IPS-18a (cell line): ENCODE measurements at regions not wholly inside any gene's neighbourhood (a gene's known extent, or its start where the extent isn't known, plus 50 kb on each side); places are given as distances from the start of the nearest gene placed in this dataset.

ENCODE experiments used
- H3K27ac ChIP-seq: one replicate; pipeline ENCODE4 v1.5.1; 2013; ENCODE audit warnings: low read length
- H3K27me3 ChIP-seq: one replicate; pipeline ENCODE4 v1.6.1; 2013; ENCODE audit warnings: mild to moderate bottlenecking, low read length; ENCODE audit not compliant: control insufficient read depth, insufficient read depth
- H3K36me3 ChIP-seq: one replicate; pipeline ENCODE4 v1.6.1; 2013; ENCODE audit warnings: low read depth, low read length; ENCODE audit not compliant: control insufficient read depth
- H3K4me1 ChIP-seq: one replicate; pipeline ENCODE4 v1.6.1; 2013; ENCODE audit warnings: low read depth, low read length; ENCODE audit not compliant: control insufficient read depth
- H3K4me3 ChIP-seq: one replicate; pipeline ENCODE4 v1.5.1; 2013; ENCODE audit warnings: low read length
- H3K9ac ChIP-seq: one replicate; pipeline ENCODE4 v1.6.1; 2013; ENCODE audit warnings: mild to moderate bottlenecking, low read length, moderate library complexity
- H3K9me3 ChIP-seq: one replicate; pipeline ENCODE4 v1.6.1; 2013; ENCODE audit warnings: low read depth, low read length; ENCODE audit not compliant: control insufficient read depth

DNA sequence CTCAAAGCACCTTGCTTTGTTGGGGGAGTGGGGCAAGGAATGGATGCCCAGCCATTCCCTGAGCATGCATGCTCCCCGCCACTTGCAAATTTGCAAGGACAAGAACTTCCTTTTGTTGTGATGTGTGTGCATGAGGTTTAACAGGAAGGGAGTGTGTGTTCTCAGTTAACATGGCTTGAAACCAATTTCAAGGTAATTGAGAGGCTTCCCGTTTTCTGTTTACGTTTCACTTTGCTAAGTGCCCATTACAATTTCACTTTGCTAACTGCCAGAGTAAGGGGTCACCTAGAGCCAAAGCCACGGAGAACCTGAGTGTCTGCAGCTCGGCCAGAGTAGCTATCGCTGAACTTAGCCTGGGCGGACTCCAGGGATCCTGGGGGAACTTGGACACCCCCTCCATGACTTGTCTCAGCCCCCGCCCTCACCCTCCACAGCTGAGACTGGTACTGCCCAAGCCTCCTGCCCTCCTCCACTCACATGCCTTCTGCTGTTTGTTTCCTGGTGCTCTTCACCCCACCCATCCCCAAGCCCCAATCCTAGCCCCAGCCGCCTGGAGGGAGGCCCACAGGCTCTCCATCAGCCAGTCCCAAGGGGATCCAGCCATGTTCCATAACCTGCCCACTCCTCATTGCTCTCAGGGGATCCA, 53.6 kb upstream of the LAPTM4A start:
- H3K4me1 ChIP-seq: no peaks in the 10 kb centered on the region
- H3K27ac ChIP-seq: no peak overlapping the region
- H3K4me3 ChIP-seq: no peak overlapping the region
- no peak overlapping the region for H3K9ac ChIP-seq
- no peaks in the 10 kb centered on the region for H3K36me3 ChIP-seq
- H3K27me3 ChIP-seq: peaks cover 16% of the 10 kb centered on the region
- no peaks in the 10 kb centered on the region for H3K9me3 ChIP-seq

DNA sequence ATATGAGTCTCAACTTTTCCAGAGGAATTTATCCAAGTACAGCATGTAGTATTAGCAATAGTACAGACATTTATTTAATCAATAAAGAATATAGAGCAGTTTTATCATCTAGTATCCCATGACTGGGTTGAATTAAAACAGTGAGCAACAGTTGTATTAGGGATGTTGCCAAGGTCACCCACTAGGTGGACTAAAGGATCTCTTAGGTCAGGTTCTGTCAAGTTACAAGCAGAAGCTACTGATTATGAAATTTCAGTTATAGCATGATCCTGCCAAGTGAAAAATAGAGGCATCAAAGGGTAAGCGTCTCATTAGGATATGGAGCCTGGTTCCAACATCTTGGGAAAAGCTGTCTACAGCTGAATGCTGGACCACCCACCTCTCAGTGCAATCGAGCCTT, 52.1 kb upstream of the LAPTM4A start:
- Histone ChIP-seq H3K9ac (no peak overlapping the region), H3K9me3 (no peaks in the 10 kb centered on the region), H3K36me3 (no peaks in the 10 kb centered on the region), H3K27me3 (peaks cover 16% of the 10 kb centered on the region), H3K27ac (no peak overlapping the region), H3K4me1 (no peaks in the 10 kb centered on the region), H3K4me3 (no peak overlapping the region)
